Small intestine (tissue), 7 donors: ENCODE measurements at regions not wholly inside any gene's neighbourhood (a gene's known extent, or its start where the extent isn't known, plus 50 kb on each side); places are given as distances from the start of the nearest gene placed in this dataset.

Experiments used
- DNase-seq, 2 donors: peaks; one replicate each; pipeline versions ENCODE4 v3.0.0 to v3.0.0-alpha.2; 2013
- FAIRE-seq: peaks from 2 replicates; lab custom pipeline; 2012; peaks lifted over from hg19 to GRCh38; lab: Jason Lieb, UNC
- H3K27ac ChIP-seq, 3 donors: one replicate each; pipeline ENCODE4 v1.5.1; 2013; ENCODE audit warnings: low read length in 2 of 3, mild to moderate bottlenecking in 2 of 3, control low read depth in 1 of 3, inconsistent platforms in 1 of 3, low read depth in 1 of 3, moderate library complexity in 1 of 3
- H3K27me3 ChIP-seq, 3 donors: one replicate each; pipeline ENCODE4 v1.6.1; 2013; ENCODE audit warnings: low read length in 3 of 3, inconsistent platforms in 1 of 3; ENCODE audit not compliant: control insufficient read depth in 3 of 3, insufficient read depth in 3 of 3
- H3K36me3 ChIP-seq, 3 donors: one replicate each; pipeline ENCODE4 v1.6.1; 2013; ENCODE audit warnings: low read length in 3 of 3, inconsistent platforms in 1 of 3, low read depth in 1 of 3, mild to moderate bottlenecking in 1 of 3, moderate library complexity in 1 of 3; ENCODE audit not compliant: control insufficient read depth in 3 of 3, insufficient read depth in 2 of 3
- H3K4me1 ChIP-seq, 3 donors: one replicate each; pipeline ENCODE4 v1.6.1; 2013; ENCODE audit warnings: low read length in 2 of 3, inconsistent platforms in 1 of 3, low read depth in 1 of 3, mild to moderate bottlenecking in 1 of 3, moderate library complexity in 1 of 3; ENCODE audit not compliant: control insufficient read depth in 3 of 3, insufficient read depth in 2 of 3
- H3K4me3 ChIP-seq, 3 donors: one replicate each; pipeline ENCODE4 v1.5.1; 2013; ENCODE audit warnings: low read length in 3 of 3, control low read depth in 1 of 3, inconsistent platforms in 1 of 3, low read depth in 1 of 3, mild to moderate bottlenecking in 1 of 3, moderate library complexity in 1 of 3
- H3K9me3 ChIP-seq, 2 donors: one replicate each; pipeline ENCODE4 v1.6.1; 2013; ENCODE audit warnings: low read depth in 1 of 2, low read length in 1 of 2; ENCODE audit not compliant: control insufficient read depth in 2 of 2, insufficient read depth in 1 of 2
- WGBS, 3 donors: extraction: QIAGEN DNeasy Blood & Tissue Kit; methylation state at CpG; one replicate each; pipeline ENCODE4 v1.1.7; 2013; 5-methylcytosine and 5-hydroxymethylcytosine counted together
- donor health status: healthy with polysubstance abuse.
- donor health status: control.
- donor health status: control.
- donor health status: Bipolar disorder and iron deficiency.
- donor health status: healthy.

GRCh38 chr9:105055917-105056316, 128.0 kb upstream of the ABCA1 start:
- FAIRE-seq (no peak), DNase-seq (peak in 1 of 2 donors; percentile 29)
- Histone ChIP-seq H3K9me3 (peaks cover 0 to 8% of the 10 kb centered on the region in 2 donors), H3K27me3 (no peaks in the 10 kb centered on the region), H3K36me3 (no peaks in the 10 kb centered on the region), H3K4me1 (peaks cover 0 to 2% (median 0%) of the 10 kb centered on the region in 3 donors), H3K4me3 (no peak overlapping the region), H3K27ac (no peak overlapping the region)
- WGBS, 3 donors, result 58 to 67% (median 64%) methylated on average over 3 of the region's 3 CpGs

GRCh38 chr9:105057551-105057950, 129.6 kb upstream of the ABCA1 start:
- H3K9me3 ChIP-seq, result peaks cover 0 to 8% of the 10 kb centered on the region in 2 donors
- no peak overlapping the region for H3K27ac ChIP-seq
- H3K27me3 ChIP-seq, result no peaks in the 10 kb centered on the region
- no peak overlapping the region for H3K4me3 ChIP-seq
- WGBS, 3 donors, result 86 to 92% (median 91%) methylated on average over 4 of the region's 4 CpGs
- FAIRE-seq, result no peak
- H3K36me3 ChIP-seq, result no peaks in the 10 kb centered on the region
- no peak for DNase-seq
- peaks cover 0 to 8% (median 0%) of the 10 kb centered on the region in 3 donors for H3K4me1 ChIP-seq

GRCh38 chr9:105059252-105059651, 131.3 kb upstream of the ABCA1 start:
- Histone ChIP-seq H3K4me3 (no peak overlapping the region), H3K9me3 (no peaks in the 10 kb centered on the region), H3K27me3 (no peaks in the 10 kb centered on the region), H3K27ac (no peak overlapping the region), H3K4me1 (peaks cover 5 to 15% (median 7%) of the 10 kb centered on the region in 3 donors), H3K36me3 (no peaks in the 10 kb centered on the region)
- 71 to 76% (median 75%) methylated on average over 1 of the region's 1 CpG for WGBS, 3 donors
- DNase-seq (no peak), FAIRE-seq (no peak)

- Histone ChIP-seq H3K4me1 (peaks cover 5 to 28% (median 7%) of the 10 kb centered on the region in 3 donors), H3K36me3 (no peaks in the 10 kb centered on the region), H3K27ac (no peak overlapping the region), H3K9me3 (peaks cover 0 to 3% of the 10 kb centered on the region in 2 donors), H3K4me3 (no peak overlapping the region), H3K27me3 (no peaks in the 10 kb centered on the region)
- DNase-seq (peak in 1 of 2 donors; percentile 39), FAIRE-seq (no peak)
- WGBS, 3 donors, result 78 to 94% (median 83%) methylated on average over 7 of the region's 7 CpGs
Measured at GRCh38 chr9:105062222-105062855, 134.4 kb upstream of the ABCA1 start.

- FAIRE-seq (no peak), DNase-seq (peak; percentile 93 to 96)
- H3K4me3 ChIP-seq, result no peak overlapping the region
- no peaks in the 10 kb centered on the region for H3K27me3 ChIP-seq
- peak overlapping the region; percentile 64 to 91 (median 85) for H3K27ac ChIP-seq
- H3K36me3 ChIP-seq, result no peaks in the 10 kb centered on the region
- H3K4me1 ChIP-seq, result peaks cover 5 to 28% (median 7%) of the 10 kb centered on the region in 3 donors
- 16 to 22% (median 18%) methylated on average over 12 of the region's 12 CpGs for WGBS, 3 donors
- H3K9me3 ChIP-seq, result peaks cover 0 to 14% of the 10 kb centered on the region in 2 donors
Measured at GRCh38 chr9:105064248-105065097, 136.5 kb upstream of the ABCA1 start.

- peak; percentile 79 to 90 for DNase-seq
- H3K4me3 ChIP-seq, result no peak overlapping the region
Measured at GRCh38 chr9:105065098-105066088, 137.4 kb upstream of the ABCA1 start.

GRCh38 chr9:105066275-105066865, 138.4 kb upstream of the ABCA1 start:
- Histone ChIP-seq H3K36me3 (no peaks in the 10 kb centered on the region), H3K4me3 (no peak overlapping the region), H3K9me3 (peaks cover 0 to 14% of the 10 kb centered on the region in 2 donors), H3K4me1 (peaks cover 5 to 28% (median 7%) of the 10 kb centered on the region in 3 donors), H3K27ac (no peak overlapping the region), H3K27me3 (no peaks in the 10 kb centered on the region)
- DNase-seq (no peak), FAIRE-seq (no peak)
- WGBS, 3 donors, result 60 to 87% (median 78%) methylated on average over 5 of the region's 5 CpGs

More at GRCh38 chr9:105065098-105066088, 137.4 kb upstream of the ABCA1 start:
- 69 to 84% (median 74%) methylated on average over 16 to 17 of the region's 17 CpGs for WGBS, 3 donors
- no peak for FAIRE-seq
- Histone ChIP-seq H3K4me1 (peaks cover 5 to 28% (median 7%) of the 10 kb centered on the region in 3 donors), H3K27ac (peak overlapping the region; percentile 64 to 91 (median 85)), H3K36me3 (no peaks in the 10 kb centered on the region), H3K27me3 (no peaks in the 10 kb centered on the region), H3K9me3 (peaks cover 0 to 14% of the 10 kb centered on the region in 2 donors)
